ENCODE measurements at regions not wholly inside any gene's neighbourhood (a gene's known extent, or its start where the extent isn't known, plus 50 kb on each side); places are given as distances from the start of the nearest gene placed in this dataset.

- no peaks in the 10 kb centered on the region for H3K4me1 ChIP-seq (ENCODE audit: insufficient read depth, low read length)
- intact Hi-C loops (cut with micrococcal nuclease; ENCODE audit: unreplicated experiment): loop anchor here (5.0 kb wide), 1 partner anchor 372 kb away; no protein-coding TSS in a partner anchor
- ChIA-PET POLR2A (no interaction called here), CTCF (ENCODE audit: low intra/inter-chr PET ratio, low total read pairs) (no interaction called here)
- no peak overlapping the region for H3K4me2 ChIP-seq (ENCODE audit: low read depth, low read length)
- no peak overlapping the region for H2AFZ ChIP-seq (ENCODE audit: low read length)
- 33% methylated on average over 1 of the region's 1 CpG for WGBS (ENCODE audit: low lambda C conversion rate)
- H3K9ac ChIP-seq (ENCODE audit: insufficient read depth, low read depth, low read length): no peak overlapping the region
- DNase-seq (ENCODE audit: low spot score) (no peak), ATAC-seq (no peak), FAIRE-seq (no peak)
- H3K79me2 ChIP-seq (ENCODE audit: insufficient read depth, low read length): no peaks in the 10 kb centered on the region
- no TSS peak for BruUV-seq (replicated peaks)
- H4K20me1 ChIP-seq (ENCODE audit: insufficient read depth, low read length): no peaks in the 10 kb centered on the region
- H3K27me3 ChIP-seq (ENCODE audit: control insufficient read depth in 1 of 2, insufficient read depth in 2 of 2, low read length in 2 of 2): no peaks in the 10 kb centered on the region
- H3K36me3 ChIP-seq (replicated peaks in 1 of 2; ENCODE audit: control insufficient read depth in 1 of 2, insufficient read depth in 2 of 2, low read length in 2 of 2): no peaks in the 10 kb centered on the region
- H3K4me3 ChIP-seq (replicated peaks in 1 of 3; ENCODE audit: insufficient read depth in 1 of 3, low read depth in 2 of 3, low read length in 3 of 3): no peak overlapping the region
- no peak for TF ChIP-seq E2F2 (CRISPR knock-in tag; IDR thresholded peaks at IDR 0.05; ENCODE audit: borderline replicate concordance)
- TF ChIP-seq XBP1 (CRISPR knock-in tag; IDR thresholded peaks at IDR 0.05): no peak
- no peak for TF ChIP-seq AFF4 (CRISPR knock-in tag; IDR thresholded peaks at IDR 0.05)
- no peak for TF ChIP-seq ZNF10 (CRISPR knock-in tag; IDR thresholded peaks at IDR 0.05; ENCODE audit: borderline replicate concordance, low read depth)
- no peak for TF ChIP-seq POLR2AphosphoS2 (IDR thresholded peaks at IDR 0.05; ENCODE audit: low read depth, low read length)
- no peak for TF ChIP-seq RFX3 (CRISPR knock-in tag; IDR thresholded peaks at IDR 0.05)
- no peak overlapping the region for H3K27ac ChIP-seq (ENCODE audit: extremely low read length, insufficient read depth, low read length)
- H3K9me3 ChIP-seq (ENCODE audit: low read length): peaks cover under 1% of the 10 kb centered on the region; the same call in 1 of the 2 replicates
- in situ Hi-C loops (cut with HindIII; ENCODE audit: extremely low pct_ligation_motif_present, low pct_unique_long_range_greater_than_20kb): no loop called here
Observed at GRCh38 chr5:75885321-75885720, 168.1 kb upstream of the POC5 start.

Measured in HepG2 (cell line).